Smooth muscle cell (in vitro differentiated cells): ENCODE measurements at regions not wholly inside any gene's neighbourhood (a gene's known extent, or its start where the extent isn't known, plus 50 kb on each side); places are given as distances from the start of the nearest gene placed in this dataset.

Experiments
- DNase-seq: peaks from one replicate; lab custom pipeline; 2025; ENCODE audit not compliant: unreplicated experiment; lab: John Stamatoyannopoulos, UW
- H2AFZ ChIP-seq: fragments of 200-600 bp; sonication (generic); 2 replicates; pipeline ENCODE4 v1.6.0; 2016; ENCODE audit warnings: antibody characterized with exemption, low read depth, mild to moderate bottlenecking
- H3F3A ChIP-seq: fragments of 200-600 bp; sonication (generic); 2 replicates; pipeline ENCODE4 v1.6.0; 2017; ENCODE audit warnings: antibody characterized with exemption, low read depth
- H3K27ac ChIP-seq: fragments of 200-600 bp; sonication (generic); 2 replicates; pipeline ENCODE4 v1.5.1; 2016; ENCODE audit warnings: low read depth, mild to moderate bottlenecking
- H3K27me3 ChIP-seq: fragments of 200-600 bp; sonication (generic); 2 replicates; pipeline ENCODE4 v1.6.1; 2016; ENCODE audit warnings: low read depth, mild to moderate bottlenecking
- H3K36me3 ChIP-seq: fragments of 200-600 bp; sonication (generic); 2 replicates; pipeline ENCODE4 v1.5.1; 2016; ENCODE audit warnings: low read depth
- H3K4me1 ChIP-seq: fragments of 200-600 bp; sonication (generic); 2 replicates; pipeline ENCODE4 v1.5.1; 2016; ENCODE audit warnings: low read depth
- H3K4me2 ChIP-seq: fragments of 200-600 bp; sonication (generic); 2 replicates; pipeline ENCODE4 v1.6.0; 2016; ENCODE audit warnings: mild to moderate bottlenecking
- H3K4me3 ChIP-seq: fragments of 200-600 bp; sonication (generic); 2 replicates; pipeline ENCODE4 v1.5.1; 2016; ENCODE audit warnings: mild to moderate bottlenecking
- H3K79me2 ChIP-seq: fragments of 200-600 bp; sonication (generic); 2 replicates; pipeline ENCODE4 v1.6.0; 2016; ENCODE audit warnings: low read depth, mild to moderate bottlenecking
- H3K9ac ChIP-seq: fragments of 200-600 bp; sonication (generic); 2 replicates; pipeline ENCODE4 v1.6.0; 2016; ENCODE audit warnings: low read depth
- H3K9me3 ChIP-seq: fragments of 200-600 bp; sonication (generic); replicated peaks from 2 replicates; pipeline ENCODE4 v1.5.1; 2016; ENCODE audit warnings: low read depth
- H4K20me1 ChIP-seq: fragments of 200-600 bp; sonication (generic); 2 replicates; pipeline ENCODE4 v1.6.0; 2016; ENCODE audit warnings: low read depth
- WGBS: methylation state at CpG from one replicate; pipeline ENCODE4 v1.1.7; 2016; ENCODE audit warnings: low lambda C conversion rate; 5-methylcytosine and 5-hydroxymethylcytosine counted together
- TF ChIP-seq, protein P1 (sequence below): fragments of 200-600 bp; sonication (generic); IDR thresholded peaks from 2 replicates; pipeline ENCODE4 v1.5.1; 2017; ENCODE audit warnings: borderline replicate concordance, mild to moderate bottlenecking, antibody characterized with exemption; ENCODE audit not compliant: insufficient read depth, poor library complexity, severe bottlenecking

DNA sequence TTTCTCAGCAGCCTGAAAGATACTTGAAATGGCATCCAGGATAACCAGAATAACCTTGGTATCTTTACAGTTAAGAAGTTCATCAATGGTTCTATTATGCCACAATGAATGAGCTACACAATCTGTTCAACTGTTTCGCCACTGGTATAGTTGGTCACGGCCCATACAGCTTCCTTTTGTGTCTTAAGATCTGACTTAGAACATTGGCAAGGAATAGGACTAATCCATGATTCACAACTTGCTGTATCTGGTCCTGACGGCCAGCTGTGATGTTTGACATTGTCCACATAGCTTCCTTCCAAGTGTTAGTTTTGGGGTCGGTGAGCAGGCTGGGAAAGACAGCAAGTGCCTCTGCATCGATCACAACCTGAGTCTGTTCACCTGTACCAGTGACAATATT is 113.3 kb upstream of the RAD23B start:
- H3K79me2 ChIP-seq: no peaks in the 10 kb centered on the region
- H3F3A ChIP-seq: no peaks in the 10 kb centered on the region
- no peak overlapping the region for H3K27ac ChIP-seq
- no peak overlapping the region for H3K4me2 ChIP-seq
- WGBS: 83% methylated on average over 5 of the region's 5 CpGs
- H3K4me1 ChIP-seq: no peaks in the 10 kb centered on the region
- no peaks in the 10 kb centered on the region for H4K20me1 ChIP-seq
- H3K27me3 ChIP-seq: no peaks in the 10 kb centered on the region
- no peak overlapping the region for H3K4me3 ChIP-seq
- TF ChIP-seq, protein P1, sequence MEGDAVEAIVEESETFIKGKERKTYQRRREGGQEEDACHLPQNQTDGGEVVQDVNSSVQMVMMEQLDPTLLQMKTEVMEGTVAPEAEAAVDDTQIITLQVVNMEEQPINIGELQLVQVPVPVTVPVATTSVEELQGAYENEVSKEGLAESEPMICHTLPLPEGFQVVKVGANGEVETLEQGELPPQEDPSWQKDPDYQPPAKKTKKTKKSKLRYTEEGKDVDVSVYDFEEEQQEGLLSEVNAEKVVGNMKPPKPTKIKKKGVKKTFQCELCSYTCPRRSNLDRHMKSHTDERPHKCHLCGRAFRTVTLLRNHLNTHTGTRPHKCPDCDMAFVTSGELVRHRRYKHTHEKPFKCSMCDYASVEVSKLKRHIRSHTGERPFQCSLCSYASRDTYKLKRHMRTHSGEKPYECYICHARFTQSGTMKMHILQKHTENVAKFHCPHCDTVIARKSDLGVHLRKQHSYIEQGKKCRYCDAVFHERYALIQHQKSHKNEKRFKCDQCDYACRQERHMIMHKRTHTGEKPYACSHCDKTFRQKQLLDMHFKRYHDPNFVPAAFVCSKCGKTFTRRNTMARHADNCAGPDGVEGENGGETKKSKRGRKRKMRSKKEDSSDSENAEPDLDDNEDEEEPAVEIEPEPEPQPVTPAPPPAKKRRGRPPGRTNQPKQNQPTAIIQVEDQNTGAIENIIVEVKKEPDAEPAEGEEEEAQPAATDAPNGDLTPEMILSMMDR: no peak
- no peak overlapping the region for H2AFZ ChIP-seq
- no peak for DNase-seq
- no peaks in the 10 kb centered on the region for H3K36me3 ChIP-seq
- H3K9me3 ChIP-seq: no peaks in the 10 kb centered on the region
- H3K9ac ChIP-seq: no peak overlapping the region

DNA sequence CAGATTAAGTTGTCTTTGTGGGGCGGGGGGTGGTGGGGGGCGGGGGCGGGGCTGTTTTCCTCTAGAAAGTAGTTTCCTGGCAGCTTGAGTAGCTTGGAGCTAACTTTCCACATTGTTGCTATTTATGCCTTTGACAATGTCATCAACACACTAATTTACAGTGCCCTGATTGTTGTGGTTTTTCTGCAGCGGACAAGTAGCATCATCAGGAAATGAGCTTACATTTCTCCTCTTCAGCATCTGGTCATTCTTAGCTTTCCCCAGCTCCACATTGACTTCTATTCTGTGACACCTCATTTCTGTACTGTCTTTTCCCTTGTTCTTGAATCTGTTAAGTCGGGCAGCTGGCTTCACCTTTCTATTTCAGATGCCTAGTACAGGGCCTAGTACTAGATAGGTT is 112.3 kb upstream of the RAD23B start:
- Histone ChIP-seq H2AFZ (no peak overlapping the region), H3K36me3 (no peaks in the 10 kb centered on the region), H4K20me1 (no peaks in the 10 kb centered on the region), H3K79me2 (no peaks in the 10 kb centered on the region), H3K27me3 (no peaks in the 10 kb centered on the region), H3K9ac (no peak overlapping the region), H3K27ac (no peak overlapping the region), H3K4me1 (peaks cover 7% of the 10 kb centered on the region), H3F3A (no peaks in the 10 kb centered on the region), H3K4me3 (no peak overlapping the region), H3K9me3 (no peaks in the 10 kb centered on the region), H3K4me2 (no peak overlapping the region)
- no peak for DNase-seq
- TF ChIP-seq, protein P1: no peak
- 82% methylated on average over 5 of the region's 5 CpGs for WGBS

DNA sequence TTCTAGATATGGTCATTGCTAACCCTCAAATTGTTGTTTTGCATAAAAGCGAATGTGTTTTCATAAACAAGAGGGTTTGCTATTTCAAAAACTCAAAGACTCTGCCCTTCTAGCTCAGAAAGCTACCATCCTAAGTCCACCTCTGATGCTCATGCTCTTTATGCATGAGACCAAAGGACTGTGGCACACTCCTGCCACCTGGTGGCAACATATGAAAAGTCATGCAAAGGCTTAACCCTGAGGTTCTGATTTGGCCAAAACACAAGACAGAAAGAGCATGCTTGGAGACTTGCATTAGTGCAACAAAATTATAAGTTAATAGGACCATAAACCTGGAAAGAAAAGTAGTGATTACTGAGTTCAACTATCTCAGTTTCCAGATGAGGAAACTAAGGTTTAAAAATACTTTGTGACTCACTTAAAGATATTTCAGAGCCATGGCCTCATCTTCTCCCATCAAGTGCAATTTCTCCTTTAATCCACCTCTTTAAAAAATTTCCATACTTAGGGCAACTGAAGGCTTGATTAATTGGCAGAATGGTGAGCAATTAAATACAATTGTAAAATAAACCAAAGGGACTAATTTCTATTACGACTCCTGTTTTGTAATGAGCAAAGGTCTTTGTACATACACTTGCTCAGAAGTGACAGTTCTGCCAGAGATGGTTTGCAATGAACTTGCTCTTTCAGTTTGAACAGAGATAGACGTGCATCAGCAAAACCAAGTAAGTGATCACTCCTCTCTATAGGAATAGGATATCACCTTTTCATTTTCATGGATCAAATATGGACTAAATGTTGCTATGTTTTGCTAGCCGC is 110.7 kb upstream of the RAD23B start:
- Histone ChIP-seq H3K36me3 (no peaks in the 10 kb centered on the region), H2AFZ (no peak overlapping the region), H3K9me3 (no peaks in the 10 kb centered on the region), H3K4me3 (no peak overlapping the region), H3K27ac (no peak overlapping the region), H3F3A (no peaks in the 10 kb centered on the region), H3K9ac (no peak overlapping the region), H3K4me2 (no peak overlapping the region), H3K79me2 (no peaks in the 10 kb centered on the region), H3K27me3 (no peaks in the 10 kb centered on the region), H4K20me1 (no peaks in the 10 kb centered on the region), H3K4me1 (peaks cover 19% of the 10 kb centered on the region)
- peak; percentile 16 for DNase-seq
- 63% methylated on average over 4 of the region's 4 CpGs for WGBS
- TF ChIP-seq, protein P1: peak; percentile 93

DNA sequence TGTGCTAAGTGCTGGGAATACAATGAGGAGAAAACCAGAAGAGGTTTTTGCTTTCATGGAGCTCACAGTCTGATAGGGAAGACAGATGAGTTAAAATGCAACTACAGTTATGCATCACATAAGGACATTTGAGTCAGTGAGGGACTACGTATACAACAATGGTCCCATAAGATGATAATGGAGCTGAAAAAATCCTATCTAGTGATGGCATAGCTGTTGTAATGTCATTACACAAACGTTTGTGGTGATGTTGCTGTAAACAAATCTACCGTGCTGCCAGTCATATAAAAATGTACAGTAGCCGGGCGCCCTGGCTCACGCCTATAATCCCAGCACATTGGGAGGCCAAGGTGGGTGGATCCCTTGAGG is 110.1 kb upstream of the RAD23B start:
- no peaks in the 10 kb centered on the region for H3K36me3 ChIP-seq
- WGBS: 78% methylated on average over 6 of the region's 6 CpGs

More for the DNA sequence above, 110.1 kb upstream of the RAD23B start:
- Histone ChIP-seq H3K4me2 (no peak overlapping the region), H3K4me3 (no peak overlapping the region), H3K4me1 (peaks cover 19% of the 10 kb centered on the region), H3K9me3 (no peaks in the 10 kb centered on the region), H3K27ac (no peak overlapping the region), H3K9ac (no peak overlapping the region), H4K20me1 (no peaks in the 10 kb centered on the region), H3K27me3 (no peaks in the 10 kb centered on the region), H3F3A (no peaks in the 10 kb centered on the region), H3K79me2 (no peaks in the 10 kb centered on the region), H2AFZ (no peak overlapping the region)
- DNase-seq: no peak
- TF ChIP-seq, protein P1: no peak
